CD4-positive, alpha-beta T cell (primary cell): ENCODE measurements at regions not wholly inside any gene's neighbourhood (a gene's known extent, or its start where the extent isn't known, plus 50 kb on each side); places are given as distances from the start of the nearest gene placed in this dataset.

Experiments used
- ATAC-seq: fragments of 200-7000 bp; cut with Tn5 transposase; one replicate; pipeline ENCODE4 v1.10.0; 2022; ENCODE audit warnings: mild to moderate bottlenecking; ENCODE audit not compliant: poor library complexity
- CTCF ChIA-PET: fragments of 350-600 bp; sonication (Branson Sonifier 250); formaldehyde crosslinking; loops from one replicate; lab custom pipeline; 2021; ENCODE audit warnings: antibody characterized with exemption, inconsistent platforms; lab: Charles Lee
- POLR2A ChIA-PET: fragments of 350-600 bp; sonication (Branson Sonifier 250); formaldehyde crosslinking; loops from one replicate; lab custom pipeline; 2021; ENCODE audit warnings: antibody characterized with exemption, inconsistent platforms; lab: Charles Lee
- DNase-seq, 14 experiments: peaks; one replicate each; pipeline ENCODE4 v3.0.0-alpha.2; 2013 to 2020; ENCODE audit warnings: mixed read lengths in 2 of 14
- H3K27ac ChIP-seq, 2 donors: one replicate each; pipeline versions ENCODE4 v1.5.1 to v1.7.0; 2013; ENCODE audit warnings: low read length in 2 of 2, low read depth in 1 of 2, mild to moderate bottlenecking in 1 of 2
- H3K27me3 ChIP-seq, 2 experiments: 1 replicate in 1 of 2; 2 replicates in 1 of 2; pipeline versions ENCODE4 v1.6.1 to v1.7.0; 2013; ENCODE audit warnings: low read length in 2 of 2, control low read depth in 1 of 2, mild to moderate bottlenecking in 1 of 2, moderate library complexity in 1 of 2; ENCODE audit not compliant: insufficient read depth in 2 of 2, control insufficient read depth in 1 of 2
- H3K36me3 ChIP-seq: one replicate; pipeline ENCODE4 v1.6.1; 2013; ENCODE audit warnings: low read length, control low read depth; ENCODE audit not compliant: insufficient read depth
- H3K4me1 ChIP-seq: one replicate; pipeline ENCODE4 v1.6.1; 2013; ENCODE audit warnings: low read length, control low read depth; ENCODE audit not compliant: insufficient read depth
- H3K4me3 ChIP-seq: one replicate; pipeline ENCODE4 v1.5.1; 2013; ENCODE audit warnings: mild to moderate bottlenecking, low read length, moderate library complexity
- H3K9me3 ChIP-seq, 2 experiments: 1 replicate in 1 of 2; 2 replicates in 1 of 2; pipeline versions ENCODE4 v1.6.1 to v1.7.0; 2013; ENCODE audit warnings: low read length in 2 of 2, mild to moderate bottlenecking in 2 of 2, control low read depth in 1 of 2, moderate library complexity in 1 of 2; ENCODE audit not compliant: control insufficient read depth in 1 of 2, insufficient read depth in 1 of 2
- H3K27ac Mint-ChIP-seq: one replicate; pipeline ENCODE4 v1.8.0; 2020; ENCODE audit warnings: mixed read lengths
- H3K27me3 Mint-ChIP-seq: one replicate; pipeline ENCODE4 v1.8.0; 2021; ENCODE audit warnings: mixed read lengths
- H3K36me3 Mint-ChIP-seq: one replicate; pipeline ENCODE4 v1.8.0; 2021; ENCODE audit warnings: low read depth, mixed read lengths
- H3K4me1 Mint-ChIP-seq: one replicate; pipeline ENCODE4 v1.8.0; 2021; ENCODE audit warnings: low read depth, mixed read lengths
- H3K4me3 Mint-ChIP-seq: one replicate; pipeline ENCODE4 v1.8.0; 2020; ENCODE audit warnings: mild to moderate bottlenecking, mixed read lengths
- H3K9me3 Mint-ChIP-seq: one replicate; pipeline ENCODE4 v1.8.0; 2020; ENCODE audit warnings: mixed read lengths
- intact Hi-C, 2 experiments: fragments of 100-400 bp; cut with DNase I in 1 of 2; cut with micrococcal nuclease in 1 of 2; formaldehyde crosslinking; loops; one replicate each; pipeline versions ENCODE4 v1.15.1 to v1.9.0; 2023 to 2025; cut with DNase I, micrococcal nuclease
- TF ChIP-seq, protein P1 (sequence below): fragments of 200-600 bp; IDR thresholded peaks from one replicate; pipeline ENCODE4 v1.8.0; 2022; ENCODE audit warnings: antibody characterized with exemption, mild to moderate bottlenecking

DNA sequence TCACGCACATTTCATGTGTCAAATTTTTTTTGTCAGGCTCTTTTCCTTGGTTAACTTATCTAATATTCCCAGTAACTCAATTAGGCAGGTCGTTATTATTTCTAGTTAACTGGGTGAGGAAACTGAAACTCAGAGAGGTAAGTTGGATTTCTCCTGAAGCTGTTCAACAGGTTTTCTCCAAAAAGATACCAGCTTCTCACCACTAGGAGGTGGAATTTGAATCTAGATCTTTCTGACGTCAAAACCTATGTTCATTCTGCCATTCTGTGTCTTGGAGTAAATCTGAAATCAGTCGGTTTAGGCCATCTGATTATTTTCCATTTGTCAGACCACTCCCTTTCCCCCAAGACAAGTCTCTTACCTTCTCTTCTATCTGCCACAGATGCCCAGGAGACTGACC, 572.9 kb downstream of the ACTL7B start:
- H3K9me3 ChIP-seq, result no peaks in the 10 kb centered on the region
- H3K4me1 ChIP-seq, result no peaks in the 10 kb centered on the region
- H3K36me3 ChIP-seq, result no peaks in the 10 kb centered on the region
- intact Hi-C loops, result no loop called here
- no peak for DNase-seq
- no peak overlapping the region for H3K4me3 ChIP-seq
- Mint-ChIP-seq H3K27me3 (no peaks in the 10 kb centered on the region), H3K27ac (no peak overlapping the region), H3K4me1 (no peaks in the 10 kb centered on the region), H3K36me3 (no peaks in the 10 kb centered on the region), H3K4me3 (no peak overlapping the region), H3K9me3 (no peaks in the 10 kb centered on the region)
- ATAC-seq, result no peak
- no peak overlapping the region for H3K27ac ChIP-seq
- ChIA-PET CTCF (no interaction called here), POLR2A (no interaction called here)
- TF ChIP-seq, protein P1, sequence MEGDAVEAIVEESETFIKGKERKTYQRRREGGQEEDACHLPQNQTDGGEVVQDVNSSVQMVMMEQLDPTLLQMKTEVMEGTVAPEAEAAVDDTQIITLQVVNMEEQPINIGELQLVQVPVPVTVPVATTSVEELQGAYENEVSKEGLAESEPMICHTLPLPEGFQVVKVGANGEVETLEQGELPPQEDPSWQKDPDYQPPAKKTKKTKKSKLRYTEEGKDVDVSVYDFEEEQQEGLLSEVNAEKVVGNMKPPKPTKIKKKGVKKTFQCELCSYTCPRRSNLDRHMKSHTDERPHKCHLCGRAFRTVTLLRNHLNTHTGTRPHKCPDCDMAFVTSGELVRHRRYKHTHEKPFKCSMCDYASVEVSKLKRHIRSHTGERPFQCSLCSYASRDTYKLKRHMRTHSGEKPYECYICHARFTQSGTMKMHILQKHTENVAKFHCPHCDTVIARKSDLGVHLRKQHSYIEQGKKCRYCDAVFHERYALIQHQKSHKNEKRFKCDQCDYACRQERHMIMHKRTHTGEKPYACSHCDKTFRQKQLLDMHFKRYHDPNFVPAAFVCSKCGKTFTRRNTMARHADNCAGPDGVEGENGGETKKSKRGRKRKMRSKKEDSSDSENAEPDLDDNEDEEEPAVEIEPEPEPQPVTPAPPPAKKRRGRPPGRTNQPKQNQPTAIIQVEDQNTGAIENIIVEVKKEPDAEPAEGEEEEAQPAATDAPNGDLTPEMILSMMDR, result no peak
- no peaks in the 10 kb centered on the region for H3K27me3 ChIP-seq

DNA sequence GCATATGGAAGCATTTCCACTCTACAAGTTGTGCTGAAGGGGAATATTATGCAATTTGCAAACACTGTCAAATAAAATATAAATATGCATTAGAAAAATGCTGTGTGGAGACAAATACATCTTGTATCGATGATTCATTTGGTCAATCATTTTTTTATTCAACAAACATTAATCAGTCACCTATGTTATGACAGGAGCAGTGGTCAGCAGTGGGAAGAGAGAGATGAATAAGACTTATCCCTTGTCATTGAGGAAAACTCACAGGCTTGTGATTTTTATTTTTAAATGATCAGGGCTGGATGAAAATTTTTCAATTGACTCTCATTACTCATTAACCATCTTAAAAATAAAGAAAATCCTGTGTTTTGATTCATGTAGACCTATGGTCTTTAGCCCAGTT, 574.1 kb downstream of the ACTL7B start:
- no peaks in the 10 kb centered on the region for H3K27me3 Mint-ChIP-seq
- H3K9me3 ChIP-seq, result no peaks in the 10 kb centered on the region
- H3K27ac Mint-ChIP-seq, result no peak overlapping the region
- H3K4me3 ChIP-seq, result no peak overlapping the region
- H3K36me3 Mint-ChIP-seq, result no peaks in the 10 kb centered on the region
- DNase-seq (no peak), ATAC-seq (no peak)
- H3K9me3 Mint-ChIP-seq, result no peaks in the 10 kb centered on the region
- H3K4me1 Mint-ChIP-seq, result no peaks in the 10 kb centered on the region
- no peaks in the 10 kb centered on the region for H3K27me3 ChIP-seq
- TF ChIP-seq, protein P1, result no peak
- H3K27ac ChIP-seq, result no peak overlapping the region
- POLR2A ChIA-PET, result no interaction called here
- CTCF ChIA-PET, result no interaction called here
- intact Hi-C loops, result no loop called here
- H3K4me1 ChIP-seq, result no peaks in the 10 kb centered on the region
- H3K36me3 ChIP-seq, result no peaks in the 10 kb centered on the region
- no peak overlapping the region for H3K4me3 Mint-ChIP-seq

- Mint-ChIP-seq H3K9me3 (peaks cover 3% of the 10 kb centered on the region), H3K27me3 (no peaks in the 10 kb centered on the region), H3K36me3 (no peaks in the 10 kb centered on the region), H3K27ac (no peak overlapping the region), H3K4me3 (no peak overlapping the region), H3K4me1 (no peaks in the 10 kb centered on the region)
- ChIA-PET CTCF (no interaction called here), POLR2A (no interaction called here)
- TF ChIP-seq, protein P1, result no peak
- H3K27me3 ChIP-seq, result no peaks in the 10 kb centered on the region
- no peak overlapping the region for H3K4me3 ChIP-seq
- ATAC-seq (no peak), DNase-seq (no peak)
- intact Hi-C loops, result no loop called here
- no peaks in the 10 kb centered on the region for H3K36me3 ChIP-seq
- no peaks in the 10 kb centered on the region for H3K4me1 ChIP-seq
- H3K27ac ChIP-seq, result no peak overlapping the region
- no peaks in the 10 kb centered on the region for H3K9me3 ChIP-seq
These were observed 577.4 kb downstream of the ACTL7B start for GRCh38 chr9:108278341-108278740.
